Liver (tissue), 7 donors: ENCODE measurements at regions not wholly inside any gene's neighbourhood (a gene's known extent, or its start where the extent isn't known, plus 50 kb on each side); places are given as distances from the start of the nearest gene placed in this dataset.

Experiments
- DNase-seq: peaks from one replicate; pipeline ENCODE4 v3.0.0-alpha.2; 2017; ENCODE audit warnings: low spot score
- H3K27ac ChIP-seq, 2 donors: one replicate each; pipeline ENCODE4 v1.7.0; 2013; ENCODE audit warnings: inconsistent platforms in 2 of 2, low read length in 2 of 2, control low read depth in 1 of 2, low read depth in 1 of 2, mild to moderate bottlenecking in 1 of 2
- H3K27me3 ChIP-seq, 4 donors: one replicate each; pipeline versions ENCODE4 v1.6.1 to v1.7.0; 2013; ENCODE audit warnings: low read length in 3 of 4, inconsistent platforms in 1 of 4, mild to moderate bottlenecking in 1 of 4, moderate library complexity in 1 of 4; ENCODE audit not compliant: control insufficient read depth in 4 of 4, insufficient read depth in 4 of 4
- H3K36me3 ChIP-seq, 4 donors: one replicate each; pipeline versions ENCODE4 v1.6.1 to v1.7.0; 2013; ENCODE audit warnings: low read length in 3 of 4, mild to moderate bottlenecking in 3 of 4, low read depth in 1 of 4, moderate library complexity in 1 of 4; ENCODE audit not compliant: control insufficient read depth in 4 of 4, insufficient read depth in 3 of 4
- H3K4me1 ChIP-seq, 4 donors: one replicate each; pipeline versions ENCODE4 v1.6.1 to v1.7.0; 2013; ENCODE audit warnings: low read length in 3 of 4, mild to moderate bottlenecking in 3 of 4, moderate library complexity in 1 of 4; ENCODE audit not compliant: control insufficient read depth in 4 of 4, insufficient read depth in 4 of 4
- H3K4me3 ChIP-seq, 3 donors: one replicate each; pipeline versions ENCODE4 v1.6.1 to v1.7.0; 2013; ENCODE audit warnings: low read length in 3 of 3, control low read depth in 1 of 3, low read depth in 1 of 3, mild to moderate bottlenecking in 1 of 3
- H3K9ac ChIP-seq, 2 donors: one replicate each; pipeline ENCODE4 v1.7.0; 2013; ENCODE audit warnings: low read length in 2 of 2, mild to moderate bottlenecking in 2 of 2, moderate library complexity in 2 of 2, control low read depth in 1 of 2, low read depth in 1 of 2
- H3K9me3 ChIP-seq, 4 donors: one replicate each; pipeline versions ENCODE4 v1.6.1 to v1.7.0; 2013; ENCODE audit warnings: low read length in 3 of 4; ENCODE audit not compliant: control insufficient read depth in 4 of 4
- EGR1 ChIP-seq, 2 donors: IDR thresholded peaks; 2 replicates each; pipeline ENCODE4 v1.6.1; 2016 to 2018; ENCODE audit warnings: antibody characterized with exemption in 2 of 2, low read depth in 2 of 2
- FOXA2 ChIP-seq: IDR thresholded peaks from 2 replicates; pipeline ENCODE4 v1.6.1; 2016; ENCODE audit warnings: antibody characterized with exemption
- GABPA ChIP-seq, 2 donors: IDR thresholded peaks in 1 of 2; conservative IDR thresholded peaks in 1 of 2; 2 replicates each; pipeline ENCODE4 v1.6.1; 2016; ENCODE audit warnings: antibody characterized with exemption in 2 of 2, mild to moderate bottlenecking in 1 of 2, moderate library complexity in 1 of 2
- HNF4A ChIP-seq, 2 donors: conservative IDR thresholded peaks; 2 replicates each; pipeline ENCODE4 v1.6.1; 2016; ENCODE audit warnings: antibody characterized with exemption in 2 of 2, mild to moderate bottlenecking in 2 of 2
- JUND ChIP-seq, 2 donors: IDR thresholded peaks; 2 replicates each; pipeline ENCODE4 v1.6.1; 2016; ENCODE audit warnings: antibody characterized with exemption in 2 of 2
- NR2F2 ChIP-seq: IDR thresholded peaks from 2 replicates; pipeline ENCODE4 v1.6.1; 2016; ENCODE audit warnings: antibody characterized with exemption
- SP1 ChIP-seq: IDR thresholded peaks from 2 replicates; pipeline ENCODE4 v1.6.1; 2018; ENCODE audit warnings: antibody characterized with exemption, mild to moderate bottlenecking
- whole genome bisulfite sequencing: extraction: QIAGEN DNeasy Blood & Tissue Kit; methylation state at CpG from one replicate; pipeline ENCODE4 v1.1.7; 2013; 5-methylcytosine and 5-hydroxymethylcytosine counted together
- TF ChIP-seq, protein P1 (sequence below): IDR thresholded peaks from 2 replicates; pipeline ENCODE4 v1.6.1; 2016; ENCODE audit warnings: antibody characterized with exemption
- donor health status: healthy.
- donor health status: healthy.
- donor health status: healthy.
- donor health status: healthy.

DNA sequence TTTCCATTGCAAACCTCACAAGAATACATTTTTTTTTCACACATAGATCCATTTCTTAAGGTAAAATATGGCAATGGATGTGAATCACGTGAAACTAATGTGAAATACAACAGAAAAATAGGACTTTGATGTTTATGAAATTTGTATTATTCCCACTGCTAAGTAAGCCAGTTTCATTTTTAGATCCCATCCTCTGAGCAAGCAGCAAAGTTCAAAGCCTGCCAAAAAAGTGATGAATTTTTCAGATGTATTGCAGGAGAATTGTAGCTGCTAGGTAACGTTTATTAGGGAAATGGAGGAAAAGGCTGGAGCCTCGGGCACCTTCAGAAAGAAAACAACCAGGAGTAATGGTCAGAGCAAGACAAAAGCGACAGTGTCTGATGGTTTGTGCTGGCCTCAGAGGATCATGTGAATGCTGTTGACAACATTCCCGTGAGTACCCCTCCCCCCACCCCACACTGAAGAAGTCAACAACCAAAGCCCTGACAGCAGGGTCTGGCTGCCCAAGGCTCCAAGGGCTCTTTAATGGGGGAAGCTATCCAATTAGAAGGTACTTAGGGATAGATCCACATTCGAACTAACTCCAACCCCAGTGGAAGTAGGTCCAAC lies 95.5 kb downstream of the OXGR1 start:
- Histone ChIP-seq H3K4me1 (no peaks in the 10 kb centered on the region), H3K27me3 (peaks cover 0 to 5% (median 0%) of the 10 kb centered on the region in 4 donors), H3K9ac (no peak overlapping the region), H3K4me3 (no peak overlapping the region), H3K9me3 (peaks cover 4 to 5% (median 5%) of the 10 kb centered on the region in 4 donors), H3K36me3 (no peaks in the 10 kb centered on the region), H3K27ac (no peak overlapping the region)
- no peak for TF ChIP-seq EGR1 (IDR thresholded peaks at IDR 0.05; ENCODE audit: low read depth in 2 of 2)
- DNase-seq = no peak
- 43% methylated on average over 6 of the region's 6 CpGs for WGBS

DNA sequence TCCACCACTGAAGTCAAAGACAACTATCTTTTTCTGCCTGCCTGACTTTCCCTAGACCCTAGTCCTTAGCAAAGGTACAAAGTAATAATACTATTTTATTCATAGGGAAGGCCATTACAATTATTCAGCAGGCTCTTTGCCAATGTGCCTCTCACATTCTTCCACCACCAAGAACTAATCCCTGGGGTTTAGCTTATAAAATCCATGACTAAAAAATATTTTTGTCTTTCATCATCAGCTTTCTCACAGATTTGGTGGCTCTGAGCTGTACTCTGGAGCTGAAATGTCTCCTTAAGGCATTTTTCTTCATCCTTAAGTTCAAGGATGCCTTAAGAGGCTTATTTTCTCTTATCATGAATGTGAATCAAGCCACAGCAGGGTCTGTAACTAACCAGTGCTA lies 96.1 kb downstream of the OXGR1 start:
- H3K9ac ChIP-seq = no peak overlapping the region
- DNase-seq = no peak
- no peaks in the 10 kb centered on the region for H3K4me1 ChIP-seq
- no peaks in the 10 kb centered on the region for H3K36me3 ChIP-seq
- H3K4me3 ChIP-seq = no peak overlapping the region
- H3K27ac ChIP-seq = no peak overlapping the region
- H3K27me3 ChIP-seq = peaks cover 0 to 5% (median 0%) of the 10 kb centered on the region in 4 donors
- TF ChIP-seq FOXA2 (no peak), SP1 (no peak), JUND (IDR thresholded peaks at IDR 0.05) (no peak), GABPA (IDR thresholded peaks at IDR 0.05 in 1 of 2, conservative IDR thresholded peaks at IDR 0.05 in 1 of 2) (no peak), HNF4A (conservative IDR thresholded peaks at IDR 0.05) (no peak), NR2F2 (no peak)
- TF ChIP-seq, protein P1, sequence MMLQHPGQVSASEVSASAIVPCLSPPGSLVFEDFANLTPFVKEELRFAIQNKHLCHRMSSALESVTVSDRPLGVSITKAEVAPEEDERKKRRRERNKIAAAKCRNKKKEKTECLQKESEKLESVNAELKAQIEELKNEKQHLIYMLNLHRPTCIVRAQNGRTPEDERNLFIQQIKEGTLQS = no peak
- peaks cover 4 to 5% (median 5%) of the 10 kb centered on the region in 4 donors for H3K9me3 ChIP-seq
